Hepatocyte (in vitro differentiated cells): ENCODE measurements at regions not wholly inside any gene's neighbourhood (a gene's known extent, or its start where the extent isn't known, plus 50 kb on each side); places are given as distances from the start of the nearest gene placed in this dataset.

Experiments
- DNase-seq: peaks from one replicate; pipeline ENCODE4 v3.0.0-alpha.2; 2016; ENCODE audit warnings: low spot score
- H2AFZ ChIP-seq: fragments of 200-600 bp; sonication (generic); 2 replicates; pipeline ENCODE4 v1.6.0; 2016; ENCODE audit warnings: antibody characterized with exemption, mild to moderate bottlenecking
- H3K27ac ChIP-seq: fragments of 200-600 bp; sonication (generic); 2 replicates; pipeline ENCODE4 v1.5.1; 2016; ENCODE audit warnings: mild to moderate bottlenecking
- H3K27me3 ChIP-seq: fragments of 200-600 bp; sonication (generic); 2 replicates; pipeline ENCODE4 v1.6.1; 2016
- H3K36me3 ChIP-seq: fragments of 200-600 bp; sonication (generic); replicated peaks from 2 replicates; pipeline ENCODE4 v1.5.1; 2016; ENCODE audit warnings: low read depth; ENCODE audit not compliant: insufficient read depth
- H3K4me1 ChIP-seq: fragments of 200-600 bp; sonication (generic); 2 replicates; pipeline ENCODE4 v1.5.1; 2016; ENCODE audit warnings: mild to moderate bottlenecking, moderate library complexity; ENCODE audit not compliant: insufficient read depth
- H3K4me2 ChIP-seq: fragments of 200-600 bp; sonication (generic); 2 replicates; pipeline ENCODE4 v1.6.0; 2016
- H3K4me3 ChIP-seq: fragments of 200-600 bp; sonication (generic); 2 replicates; pipeline ENCODE4 v1.5.1; 2016; ENCODE audit warnings: mild to moderate bottlenecking
- H3K79me2 ChIP-seq: fragments of 200-600 bp; sonication (generic); 2 replicates; pipeline ENCODE4 v1.6.0; 2017; ENCODE audit warnings: mild to moderate bottlenecking
- H3K9me2 ChIP-seq: fragments of 200-600 bp; sonication (generic); replicated peaks from 2 replicates; pipeline ENCODE4 v1.6.0; 2017; ENCODE audit warnings: mild to moderate bottlenecking; ENCODE audit not compliant: insufficient read depth
- H3K9me3 ChIP-seq: fragments of 200-600 bp; sonication (generic); 2 replicates; pipeline ENCODE4 v1.5.1; 2016; ENCODE audit warnings: low read depth, mild to moderate bottlenecking
- H4K20me1 ChIP-seq: fragments of 200-600 bp; sonication (generic); 2 replicates; pipeline ENCODE4 v1.6.0; 2016; ENCODE audit warnings: mild to moderate bottlenecking; ENCODE audit not compliant: insufficient read depth, poor library complexity, severe bottlenecking
- CTCF ChIP-seq: fragments of 200-600 bp; sonication (generic); IDR thresholded peaks from 2 replicates; pipeline ENCODE4 v1.5.1; 2016; ENCODE audit warnings: antibody characterized with exemption, mild to moderate bottlenecking; ENCODE audit not compliant: poor library complexity
- EZH2 ChIP-seq: fragments of 200-600 bp; sonication (generic); IDR thresholded peaks from 2 replicates; pipeline ENCODE4 v1.6.1; 2016; ENCODE audit warnings: antibody characterized with exemption, mild to moderate bottlenecking, borderline replicate concordance
- EZH2phosphoT487 ChIP-seq: fragments of 200-600 bp; sonication (generic); IDR thresholded peaks from one replicate; pipeline ENCODE4 v1.6.1; 2018; ENCODE audit warnings: antibody characterized with exemption, mild to moderate bottlenecking, low read depth, moderate library complexity; ENCODE audit not compliant: unreplicated experiment, severe bottlenecking
- WGBS: methylation state at CpG from one replicate; pipeline ENCODE4 v1.1.6; 2016; ENCODE audit warnings: low lambda C conversion rate; ENCODE audit errors: missing lambda C conversion rate; 5-methylcytosine and 5-hydroxymethylcytosine counted together

GRCh38 chr4:138759554-138759902 lies 256.1 kb upstream of the NOCT start:
- 85% methylated on average over 2 of the region's 2 CpGs for WGBS
- Histone ChIP-seq H3K27me3 (no peaks in the 10 kb centered on the region), H3K4me3 (no peak overlapping the region), H3K27ac (no peak overlapping the region), H3K79me2 (no peaks in the 10 kb centered on the region), H3K9me2 (no peaks in the 10 kb centered on the region), H4K20me1 (no peaks in the 10 kb centered on the region), H3K4me1 (no peaks in the 10 kb centered on the region), H3K9me3 (no peaks in the 10 kb centered on the region), H2AFZ (no peak overlapping the region), H3K4me2 (no peak overlapping the region), H3K36me3 (no peaks in the 10 kb centered on the region)
- no peak for DNase-seq
- no peak for TF ChIP-seq CTCF
- TF ChIP-seq EZH2 = no peak
- TF ChIP-seq EZH2phosphoT487 = no peak

- WGBS = 89% methylated on average over 9 of the region's 9 CpGs
Observed at GRCh38 chr4:138758876-138759553, 256.6 kb upstream of the NOCT start.

GRCh38 chr4:138758196-138758595 lies 257.4 kb upstream of the NOCT start:
- TF ChIP-seq EZH2phosphoT487 (no peak), EZH2 (no peak), CTCF (no peak)
- no peaks in the 10 kb centered on the region for H3K9me3 ChIP-seq

More at GRCh38 chr4:138758876-138759553, 256.6 kb upstream of the NOCT start:
- no peak overlapping the region for H2AFZ ChIP-seq
- H3K27me3 ChIP-seq = no peaks in the 10 kb centered on the region
- no peaks in the 10 kb centered on the region for H4K20me1 ChIP-seq
- H3K4me1 ChIP-seq = no peaks in the 10 kb centered on the region
- H3K27ac ChIP-seq = no peak overlapping the region
- H3K36me3 ChIP-seq = no peaks in the 10 kb centered on the region
- no peaks in the 10 kb centered on the region for H3K79me2 ChIP-seq
- no peaks in the 10 kb centered on the region for H3K9me2 ChIP-seq
- no peak overlapping the region for H3K4me3 ChIP-seq
- H3K4me2 ChIP-seq = no peak overlapping the region
- DNase-seq = no peak
- no peaks in the 10 kb centered on the region for H3K9me3 ChIP-seq
- TF ChIP-seq EZH2phosphoT487 (no peak), CTCF (no peak), EZH2 (no peak)

More at GRCh38 chr4:138758196-138758595, 257.4 kb upstream of the NOCT start:
- Histone ChIP-seq H3K4me1 (no peaks in the 10 kb centered on the region), H3K4me3 (no peak overlapping the region), H3K9me2 (no peaks in the 10 kb centered on the region), H3K79me2 (no peaks in the 10 kb centered on the region), H3K4me2 (no peak overlapping the region), H3K27me3 (no peaks in the 10 kb centered on the region), H3K36me3 (no peaks in the 10 kb centered on the region), H4K20me1 (no peaks in the 10 kb centered on the region), H2AFZ (no peak overlapping the region), H3K27ac (no peak overlapping the region)
- WGBS = 93% methylated on average over 5 of the region's 5 CpGs
- DNase-seq = no peak
